Pancreas (tissue), 10 donors: ENCODE measurements at regions not wholly inside any gene's neighbourhood (a gene's known extent, or its start where the extent isn't known, plus 50 kb on each side); places are given as distances from the start of the nearest gene placed in this dataset.
A peak's percentile ranks its signal among the peaks of the same experiment; 100 is the strongest.

Experiments used
- ATAC-seq, 4 donors: fragments of 200-7000 bp; cut with Tn5 transposase; one replicate each; pipeline versions ENCODE4 v1.8.0 to v1.9.1; 2020; ENCODE audit warnings: mild to moderate bottlenecking in 4 of 4, moderate library complexity in 4 of 4
- DNase-seq, 6 donors: peaks; one replicate each; pipeline ENCODE4 v3.0.0-alpha.2; 2020
- FAIRE-seq: peaks from 2 replicates; lab custom pipeline; 2012; peaks lifted over from hg19 to GRCh38; lab: Jason Lieb, UNC
- H3K27ac ChIP-seq, 4 donors: fragments of 200-600 bp; sonication (generic); 1 replicate in 3 of 4; 2 replicates in 1 of 4; pipeline versions ENCODE4 v1.5.0 to v1.8.0; 2020
- H3K27me3 ChIP-seq, 4 donors: fragments of 200-600 bp; one replicate each; pipeline ENCODE4 v1.8.0; 2021
- H3K36me3 ChIP-seq, 3 donors: fragments of 200-600 bp; sonication (generic) in 1 of 3; one replicate each; pipeline versions ENCODE4 v1.5.0 to v1.8.0; 2020 to 2021
- H3K4me1 ChIP-seq, 3 donors: fragments of 200-600 bp; one replicate each; pipeline ENCODE4 v1.8.0; 2021
- H3K4me3 ChIP-seq, 4 donors: fragments of 200-600 bp; sonication (generic) in 2 of 4; one replicate each; pipeline versions ENCODE4 v1.5.0 to v1.8.0; 2020 to 2021
- H3K9me3 ChIP-seq, 4 donors: fragments of 200-600 bp; one replicate each; pipeline ENCODE4 v1.8.0; 2021
- CTCF ChIP-seq, 4 donors: fragments of 200-600 bp; sonication (generic) in 3 of 4; IDR thresholded peaks; one replicate each; pipeline versions ENCODE4 v1.5.0 to v1.8.0; 2021; ENCODE audit warnings: antibody characterized with exemption in 4 of 4
- WGBS, 2 donors: extraction: QIAGEN DNeasy Blood & Tissue Kit; methylation state at CpG; one replicate each; pipeline ENCODE4 v1.1.7; 2013; 5-methylcytosine and 5-hydroxymethylcytosine counted together
- intact Hi-C, 3 donors: fragments of 100-400 bp; cut with DNase I; formaldehyde crosslinking; loops; one replicate each; pipeline versions ENCODE4 v1.11.1 to v1.14.2; 2022
- donor health status: healthy with polysubstance abuse.
- donor health status: DM: no; HTN: no; CAD: no; lungs with moderate emphysema.
- donor health status: DM: no; HTN: no; CAD: no.
- donor health status: control.
- donor health status: control.
- donor health status: Bipolar disorder and iron deficiency.
- donor health status: DM: yes; HTN: yes; CAD: no.
- donor health status: DM: no; HTN: no; CAD: no.
- donor health status: DM: no; HTN: no; CAD: no.
- donor health status: DM: yes; HTN: yes; CAD: no.

- Histone ChIP-seq H3K9me3 (no peaks in the 10 kb centered on the region), H3K27me3 (peaks cover 0 to 5% (median 0%) of the 10 kb centered on the region in 4 donors), H3K27ac (no peak overlapping the region), H3K36me3 (no peaks in the 10 kb centered on the region), H3K4me3 (no peak overlapping the region), H3K4me1 (no peaks in the 10 kb centered on the region)
- 18 to 19% methylated on average over 30 of the region's 30 CpGs for WGBS, 2 donors
- no peak for ATAC-seq
- no peak for TF ChIP-seq CTCF (IDR thresholded peaks at IDR 0.05)
- no peak for FAIRE-seq
- DNase-seq = peak in 1 of 6 donors; percentile 23
- intact Hi-C loops = no loop called here
These were observed 126.9 kb downstream of the MRM1 start for GRCh38 chr17:36728030-36728991.

- DNase-seq (peak in 1 of 6 donors; percentile 17), ATAC-seq (no peak), FAIRE-seq (no peak)
- no peaks in the 10 kb centered on the region for H3K9me3 ChIP-seq
- no peak for TF ChIP-seq CTCF (IDR thresholded peaks at IDR 0.05)
- H3K27ac ChIP-seq = no peak overlapping the region
- 57 to 64% methylated on average over 9 of the region's 9 CpGs for WGBS, 2 donors
- no peaks in the 10 kb centered on the region for H3K4me1 ChIP-seq
- H3K27me3 ChIP-seq = peaks cover 0 to 13% (median 0%) of the 10 kb centered on the region in 4 donors
- no peaks in the 10 kb centered on the region for H3K36me3 ChIP-seq
- H3K4me3 ChIP-seq = no peak overlapping the region
- intact Hi-C loops = no loop called here
These were observed 128.9 kb downstream of the MRM1 start for GRCh38 chr17:36730095-36730808.

- H3K36me3 ChIP-seq = no peaks in the 10 kb centered on the region
- H3K27ac ChIP-seq = no peak overlapping the region
- no peak overlapping the region for H3K4me3 ChIP-seq
- TF ChIP-seq CTCF (IDR thresholded peaks at IDR 0.05) = no peak
- no peaks in the 10 kb centered on the region for H3K9me3 ChIP-seq
- ATAC-seq (peak in 3 of 4 donors; percentile 35 to 52 (median 38)), DNase-seq (peak in 2 of 6 donors; percentile 12 to 36), FAIRE-seq (no peak)
- WGBS, 2 donors = 29 to 34% methylated on average over 6 of the region's 6 CpGs
- intact Hi-C loops = no loop called here
- H3K27me3 ChIP-seq = peaks cover 0 to 13% (median 0%) of the 10 kb centered on the region in 4 donors
- H3K4me1 ChIP-seq = no peaks in the 10 kb centered on the region
These were observed 129.6 kb downstream of the MRM1 start for GRCh38 chr17:36730857-36731490.

- WGBS, 2 donors = 32 to 35% methylated on average over 10 of the region's 10 CpGs
- no peaks in the 10 kb centered on the region for H3K36me3 ChIP-seq
- H3K9me3 ChIP-seq = no peaks in the 10 kb centered on the region
- intact Hi-C loops = no loop called here
- FAIRE-seq (no peak), DNase-seq (peak in 1 of 6 donors; percentile 13), ATAC-seq (no peak)
- peaks cover 0 to 13% (median 0%) of the 10 kb centered on the region in 4 donors for H3K27me3 ChIP-seq
- H3K4me3 ChIP-seq = no peak overlapping the region
- H3K27ac ChIP-seq = no peak overlapping the region
- no peaks in the 10 kb centered on the region for H3K4me1 ChIP-seq
- no peak for TF ChIP-seq CTCF (IDR thresholded peaks at IDR 0.05)
These were observed 130.4 kb downstream of the MRM1 start for GRCh38 chr17:36731811-36732210.
